GM19438 (cell line): ENCODE measurements at regions not wholly inside any gene's neighbourhood (a gene's known extent, or its start where the extent isn't known, plus 50 kb on each side); places are given as distances from the start of the nearest gene placed in this dataset.

Experiments used
- ATAC-seq: cut with Tn5 transposase; IDR thresholded peaks from one replicate; pipeline ENCODE4 v1.9.1; 2021; ENCODE audit warnings: low read depth; ENCODE audit not compliant: unreplicated experiment

DNA sequence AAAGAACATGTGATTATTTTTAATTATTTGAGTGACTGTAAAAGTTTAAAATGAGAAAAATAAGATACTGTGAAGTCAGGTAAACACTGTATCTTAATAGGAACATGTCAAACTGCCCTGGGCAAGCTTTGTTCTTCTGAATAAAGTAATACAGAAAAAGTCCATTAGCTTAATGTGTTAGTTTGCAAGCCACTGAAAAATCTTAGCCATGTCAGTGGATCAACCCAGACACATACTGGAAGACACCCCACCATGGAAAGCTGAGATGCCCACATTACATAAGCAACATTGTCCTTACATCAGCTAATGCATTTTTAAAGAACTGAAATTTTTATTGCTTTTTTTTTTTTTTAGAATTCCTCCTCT lies 155.2 kb downstream of the BBOX1 start:
- ATAC-seq: no peak

DNA sequence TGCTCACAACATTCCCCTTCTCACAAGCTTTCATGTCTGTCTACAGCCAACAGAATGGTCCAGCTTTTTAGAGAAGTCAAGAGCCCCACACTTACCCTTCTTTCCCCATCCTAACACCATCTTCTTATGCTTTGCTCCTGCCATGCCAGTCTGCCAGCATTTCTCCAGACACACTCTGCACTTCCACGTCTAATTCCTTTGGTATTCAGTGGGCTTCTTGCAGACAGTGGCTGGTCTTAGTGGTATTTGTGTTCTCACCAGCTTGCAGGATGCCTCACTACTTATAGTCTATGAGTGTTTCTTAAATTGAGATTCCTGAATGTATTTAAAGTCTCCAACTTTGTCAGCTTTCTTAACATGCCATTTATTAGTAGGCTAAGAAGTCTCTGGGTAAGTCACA lies 154.4 kb downstream of the BBOX1 start:
- ATAC-seq: no peak

GRCh38 chr11:27193434-27194225 lies 153.0 kb downstream of the BBOX1 start:
- ATAC-seq: no peak

DNA sequence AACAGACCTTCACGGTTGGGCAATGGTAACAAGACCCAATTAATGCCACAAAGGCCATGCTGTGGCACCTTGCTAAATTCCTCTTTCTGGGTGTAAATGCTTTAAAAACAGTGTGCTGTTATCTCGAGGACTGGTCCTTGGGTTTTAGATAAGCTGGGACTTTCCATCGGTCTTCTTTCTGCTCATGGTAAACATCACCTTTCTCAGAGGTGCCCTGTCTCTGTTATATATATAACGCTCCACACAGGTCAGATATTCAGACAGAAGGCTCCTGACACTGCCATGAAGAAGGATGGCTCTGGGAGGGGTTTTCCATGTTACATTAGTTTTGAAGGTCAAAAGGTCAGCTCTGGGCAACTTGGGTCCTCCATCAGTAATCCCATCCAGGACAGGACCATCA lies 151.6 kb downstream of the BBOX1 start:
- ATAC-seq: no peak

DNA sequence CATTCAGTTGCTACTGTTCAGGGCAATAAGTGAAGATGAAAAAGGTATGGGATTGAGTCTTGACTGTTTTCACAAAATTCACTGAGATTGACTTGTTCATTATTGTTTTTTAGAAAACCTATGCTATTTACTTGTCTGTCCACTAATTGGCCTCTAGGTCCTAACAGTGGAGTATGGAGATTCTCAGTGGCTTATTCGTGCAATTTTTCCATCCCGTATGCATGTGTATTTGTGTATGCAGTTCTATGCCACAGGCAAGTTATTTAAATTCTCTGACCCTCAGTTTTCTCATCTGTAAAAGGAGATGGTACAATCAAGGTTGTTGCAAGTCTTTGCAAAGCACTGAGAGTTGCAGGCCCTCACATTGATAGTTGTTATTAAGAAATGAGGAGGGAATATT lies 151.0 kb downstream of the BBOX1 start:
- no peak for ATAC-seq

DNA sequence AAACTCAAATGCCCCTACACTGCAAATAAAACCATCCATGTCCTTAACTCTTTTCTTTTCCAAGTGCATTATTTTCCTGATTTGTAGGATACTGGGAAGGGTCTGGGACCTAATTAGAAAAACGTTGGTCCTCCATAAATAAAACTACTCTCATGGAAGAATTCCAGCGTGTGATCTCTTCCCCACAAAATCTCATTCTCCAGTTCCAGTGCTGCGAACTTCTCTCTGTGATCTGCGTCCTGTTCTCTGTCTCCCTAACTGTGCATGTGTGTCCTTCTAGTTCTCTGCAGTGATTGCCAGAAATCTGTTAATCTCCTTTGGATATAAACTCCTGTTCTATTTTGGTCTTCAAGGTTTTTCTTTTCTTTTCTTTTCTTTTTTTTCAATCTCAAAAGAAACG lies 148.1 kb downstream of the BBOX1 start:
- no peak for ATAC-seq

DNA sequence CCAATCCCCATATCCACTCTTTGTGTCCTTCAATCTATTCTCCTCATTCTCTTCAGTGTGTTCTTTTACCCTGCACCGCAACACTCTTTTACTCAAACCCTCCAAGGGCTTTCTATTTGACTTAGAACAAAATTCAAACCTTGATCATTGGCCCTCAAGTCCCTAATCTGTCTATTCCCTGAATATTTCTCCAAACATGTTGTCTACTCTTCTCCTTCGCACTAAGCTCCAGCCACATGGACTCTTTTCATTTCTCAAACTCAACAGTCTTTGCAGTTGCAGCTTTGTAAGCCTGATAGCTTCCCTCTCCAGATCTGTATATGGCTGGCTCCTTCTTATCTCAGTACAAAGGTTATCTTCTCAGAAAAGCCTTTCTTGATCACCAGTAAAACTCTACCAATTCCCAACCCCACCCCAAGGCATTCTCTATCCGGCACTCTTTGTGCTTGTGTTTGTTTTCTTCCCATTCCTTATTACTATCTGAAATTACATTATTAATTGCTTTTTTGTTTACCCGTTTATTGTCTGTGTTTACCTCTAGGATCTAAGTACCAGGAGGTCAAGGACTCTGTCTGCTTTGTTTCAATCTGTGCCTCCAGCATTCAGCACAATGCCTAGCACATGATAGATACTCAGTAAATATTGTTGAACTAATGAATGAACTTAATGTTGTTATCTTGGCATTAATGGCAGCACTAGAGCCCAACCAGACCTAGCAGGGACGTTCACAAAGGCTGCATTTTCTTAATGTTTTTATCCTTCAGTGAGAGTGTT lies 147.4 kb downstream of the BBOX1 start:
- no peak for ATAC-seq

- no peak for ATAC-seq
Measured at GRCh38 chr11:27187075-27187847, 146.6 kb downstream of the BBOX1 start.

GRCh38 chr11:27186580-27186979 lies 146.0 kb downstream of the BBOX1 start:
- ATAC-seq: no peak

DNA sequence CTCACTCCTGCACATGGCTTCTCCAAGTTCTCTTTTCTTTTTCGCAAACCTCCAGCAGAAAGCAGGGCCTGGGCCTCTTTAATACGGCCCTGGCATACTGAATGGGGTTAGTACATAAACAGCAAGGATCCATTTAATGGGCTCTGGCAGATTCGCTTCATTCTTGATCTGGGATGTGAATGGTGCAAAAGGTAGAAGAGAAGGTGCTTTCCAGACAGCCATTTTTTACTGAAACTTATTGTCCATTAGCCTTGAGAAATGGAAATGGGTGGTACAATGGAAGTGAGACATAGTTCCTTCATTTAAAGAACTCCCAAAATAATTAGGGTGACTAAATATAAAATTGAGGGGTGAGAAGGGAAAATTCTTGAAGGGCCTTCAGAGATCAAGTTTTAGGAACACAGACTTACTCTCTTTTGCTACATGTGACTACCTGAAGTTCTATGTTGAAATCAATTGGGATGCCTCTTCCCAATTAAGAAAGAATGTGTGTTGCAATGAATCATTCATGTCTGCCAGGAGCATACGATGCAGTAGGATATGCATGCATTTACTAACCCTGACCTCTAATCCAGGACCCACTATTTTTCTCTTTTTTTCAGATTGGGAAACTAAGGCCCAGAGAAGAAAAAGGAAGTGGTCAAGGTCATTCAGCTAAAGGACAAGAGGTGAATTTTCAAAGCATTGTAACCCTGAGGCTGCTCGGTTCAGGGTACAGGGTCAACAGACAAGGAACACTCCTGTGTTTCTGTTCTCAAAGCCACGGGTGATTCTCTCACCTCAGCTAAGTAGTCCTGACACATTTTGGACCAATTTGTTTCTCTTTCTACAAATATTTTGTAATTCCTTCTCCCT lies 144.1 kb downstream of the BBOX1 start:
- ATAC-seq: peak; percentile 18

DNA sequence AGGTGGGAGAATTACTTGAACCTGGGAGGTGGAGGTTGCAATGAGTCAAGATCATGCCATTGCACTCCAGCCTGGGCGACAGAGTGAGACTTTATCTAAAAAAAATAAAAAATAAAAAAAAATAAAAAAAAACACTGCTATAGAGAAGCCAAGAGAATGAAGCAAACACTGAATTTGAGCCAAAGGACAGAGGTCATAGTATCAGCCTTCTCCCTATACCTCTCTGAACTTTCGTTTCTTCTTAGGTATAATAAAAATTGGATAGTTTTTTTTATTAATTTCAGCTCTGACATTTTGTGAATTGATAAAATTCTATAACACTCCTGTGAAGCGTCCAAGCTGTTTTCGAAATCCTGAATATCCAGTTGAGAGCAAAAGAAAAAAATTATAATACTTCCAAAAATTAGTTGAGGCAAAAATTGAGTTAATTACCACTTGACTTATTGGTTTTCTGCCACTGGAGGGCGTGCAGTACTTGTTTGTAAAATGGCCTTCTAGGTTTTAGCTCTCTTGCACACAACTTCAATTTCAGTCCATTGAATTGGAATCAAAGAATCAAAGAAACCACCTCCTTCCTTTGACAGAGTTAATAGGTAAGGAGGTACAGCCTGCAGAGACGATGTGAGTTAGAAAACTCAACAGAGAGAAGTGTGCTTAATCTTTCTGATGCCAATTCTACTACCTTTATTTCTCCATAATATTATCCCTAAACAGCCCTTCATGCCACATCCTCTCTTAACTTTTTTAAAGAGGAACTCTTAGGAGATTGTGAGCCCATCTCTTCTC lies 143.2 kb downstream of the BBOX1 start:
- ATAC-seq: peak; percentile 62

GRCh38 chr11:27179334-27179733 lies 138.7 kb downstream of the BBOX1 start:
- no peak for ATAC-seq

DNA sequence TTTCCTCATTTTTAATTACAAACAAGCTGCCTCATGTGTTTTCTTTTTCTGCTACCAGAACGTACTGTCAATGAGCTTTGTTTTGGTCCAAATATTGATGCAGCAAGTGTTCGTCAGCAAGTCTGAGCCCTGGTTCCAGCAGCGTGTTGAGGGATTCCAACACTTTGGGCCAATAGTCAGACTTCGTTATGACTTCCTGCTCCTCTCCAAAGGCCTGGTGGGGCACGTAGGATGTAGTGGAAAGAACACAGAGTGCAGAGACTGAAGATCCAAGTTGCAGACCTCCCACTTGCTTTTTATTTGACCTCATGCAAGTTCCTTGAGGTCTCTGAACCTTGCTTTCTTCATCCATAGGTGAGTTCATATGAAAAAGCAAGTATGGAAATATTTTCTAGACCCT lies 138.2 kb downstream of the BBOX1 start:
- ATAC-seq: no peak
